ENCODE measurements at regions not wholly inside any gene's neighbourhood (a gene's known extent, or its start where the extent isn't known, plus 50 kb on each side); places are given as distances from the start of the nearest gene placed in this dataset.

GRCh38 chr3:7920211-7920610 lies 581.4 kb upstream of the LMCD1 start:
- TF ChIP-seq CTCF (IDR thresholded peaks at IDR 0.05; ENCODE audit: low read length, missing control alignments): no peak
- H3K4me3 ChIP-seq (replicated peaks; ENCODE audit: low read depth, low read length): no peak overlapping the region
- DNase-seq (ENCODE audit: low read depth): no peak

GRCh38 chr3:7924228-7924627 lies 577.4 kb upstream of the LMCD1 start:
- H3K4me3 ChIP-seq (replicated peaks; ENCODE audit: low read depth, low read length): no peak overlapping the region
- no peak for TF ChIP-seq CTCF (IDR thresholded peaks at IDR 0.05; ENCODE audit: low read length, missing control alignments)
- DNase-seq (ENCODE audit: low read depth): no peak

GRCh38 chr3:7927015-7927414 lies 574.6 kb upstream of the LMCD1 start:
- no peak for TF ChIP-seq CTCF (IDR thresholded peaks at IDR 0.05; ENCODE audit: low read length, missing control alignments)
- H3K4me3 ChIP-seq (replicated peaks; ENCODE audit: low read depth, low read length): no peak overlapping the region
- DNase-seq (ENCODE audit: low read depth): no peak

- no peak for DNase-seq (ENCODE audit: low read depth)
- TF ChIP-seq CTCF (IDR thresholded peaks at IDR 0.05; ENCODE audit: low read length, missing control alignments): no peak
- no peak overlapping the region for H3K4me3 ChIP-seq (replicated peaks; ENCODE audit: low read depth, low read length)
Measured at GRCh38 chr3:7927864-7928263, 573.8 kb upstream of the LMCD1 start.

- DNase-seq (ENCODE audit: low read depth): no peak
- TF ChIP-seq CTCF (IDR thresholded peaks at IDR 0.05; ENCODE audit: low read length, missing control alignments): no peak
- H3K4me3 ChIP-seq (replicated peaks; ENCODE audit: low read depth, low read length): no peak overlapping the region
Measured at GRCh38 chr3:7929319-7929889, 572.2 kb upstream of the LMCD1 start.

- TF ChIP-seq CTCF (IDR thresholded peaks at IDR 0.05; ENCODE audit: low read length, missing control alignments): no peak
- no peak for DNase-seq (ENCODE audit: low read depth)
- H3K4me3 ChIP-seq (replicated peaks; ENCODE audit: low read depth, low read length): no peak overlapping the region
Measured at GRCh38 chr3:7934362-7934761, 567.3 kb upstream of the LMCD1 start.

- TF ChIP-seq CTCF (IDR thresholded peaks at IDR 0.05; ENCODE audit: low read length, missing control alignments): no peak
- DNase-seq (ENCODE audit: low read depth): no peak
- no peak overlapping the region for H3K4me3 ChIP-seq (replicated peaks; ENCODE audit: low read depth, low read length)
Measured at GRCh38 chr3:7947930-7948329, 553.7 kb upstream of the LMCD1 start.
